ENCODE measurements at regions not wholly inside any gene's neighbourhood (a gene's known extent, or its start where the extent isn't known, plus 50 kb on each side); places are given as distances from the start of the nearest gene placed in this dataset.

DNA sequence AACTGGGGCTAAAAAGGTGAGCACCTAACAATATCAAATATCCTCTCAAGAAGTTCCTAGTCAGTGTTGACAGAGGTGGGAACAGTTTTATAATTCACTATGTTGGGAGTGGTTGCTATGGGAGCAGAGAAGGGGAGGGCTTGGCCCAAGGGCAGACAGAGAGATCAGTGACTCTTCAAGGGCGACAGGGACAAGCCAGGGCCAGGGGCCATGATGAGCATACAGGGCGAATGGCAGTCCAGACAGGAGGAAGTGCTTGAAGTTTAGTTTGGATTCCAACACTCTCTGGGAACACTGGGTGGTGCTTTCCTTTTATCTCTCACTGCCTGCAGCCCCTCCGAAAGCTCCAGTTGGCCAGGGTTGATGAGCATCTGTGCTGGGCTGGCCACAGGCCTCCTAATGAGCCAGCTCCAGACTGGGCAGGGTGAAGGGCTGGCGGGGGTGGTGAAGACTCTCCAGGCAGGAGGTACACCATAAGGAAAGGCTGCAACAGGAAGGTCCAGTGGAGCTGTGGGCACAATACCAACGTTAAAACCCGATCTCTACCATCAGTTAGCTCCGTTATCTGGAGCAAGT lies 111.3 kb downstream of the TMEM174 start:
- TF ChIP-seq, protein P1, sequence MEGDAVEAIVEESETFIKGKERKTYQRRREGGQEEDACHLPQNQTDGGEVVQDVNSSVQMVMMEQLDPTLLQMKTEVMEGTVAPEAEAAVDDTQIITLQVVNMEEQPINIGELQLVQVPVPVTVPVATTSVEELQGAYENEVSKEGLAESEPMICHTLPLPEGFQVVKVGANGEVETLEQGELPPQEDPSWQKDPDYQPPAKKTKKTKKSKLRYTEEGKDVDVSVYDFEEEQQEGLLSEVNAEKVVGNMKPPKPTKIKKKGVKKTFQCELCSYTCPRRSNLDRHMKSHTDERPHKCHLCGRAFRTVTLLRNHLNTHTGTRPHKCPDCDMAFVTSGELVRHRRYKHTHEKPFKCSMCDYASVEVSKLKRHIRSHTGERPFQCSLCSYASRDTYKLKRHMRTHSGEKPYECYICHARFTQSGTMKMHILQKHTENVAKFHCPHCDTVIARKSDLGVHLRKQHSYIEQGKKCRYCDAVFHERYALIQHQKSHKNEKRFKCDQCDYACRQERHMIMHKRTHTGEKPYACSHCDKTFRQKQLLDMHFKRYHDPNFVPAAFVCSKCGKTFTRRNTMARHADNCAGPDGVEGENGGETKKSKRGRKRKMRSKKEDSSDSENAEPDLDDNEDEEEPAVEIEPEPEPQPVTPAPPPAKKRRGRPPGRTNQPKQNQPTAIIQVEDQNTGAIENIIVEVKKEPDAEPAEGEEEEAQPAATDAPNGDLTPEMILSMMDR (IDR thresholded peaks at IDR 0.05) = no peak
- DNase-seq (no peak), ATAC-seq (no peak)
- Histone ChIP-seq H3K36me3 (no peaks in the 10 kb centered on the region), H3K9me3 (peaks cover 0 to 7% of the 10 kb centered on the region in 2 donors), H3K4me3 (no peak overlapping the region), H3K27ac (no peak overlapping the region), H3K27me3 (peaks cover 0 to 36% of the 10 kb centered on the region in 2 donors), H3K4me1 (peaks cover 4 to 9% of the 10 kb centered on the region in 2 donors)
- intact Hi-C loops (cut with DNase I) = no loop called here

DNA sequence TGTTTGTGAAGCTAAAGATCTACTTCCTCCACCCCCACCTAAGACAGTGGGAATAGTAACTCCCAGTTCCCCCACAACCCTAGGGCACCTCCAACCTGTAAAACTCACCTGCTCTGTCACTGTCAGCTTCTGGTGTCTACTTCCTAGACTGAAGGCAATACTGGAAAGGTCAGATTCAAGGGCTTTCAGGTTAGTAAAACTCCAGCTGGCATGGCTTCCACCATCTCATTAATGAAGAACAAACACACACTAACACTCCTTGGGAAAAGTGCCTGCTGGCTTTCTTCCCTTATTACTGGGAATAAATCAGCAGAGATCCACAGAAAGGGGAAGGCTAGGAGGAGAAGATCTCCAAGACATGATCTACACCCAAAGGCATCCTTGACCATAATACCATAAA lies 109.9 kb downstream of the TMEM174 start:
- H3K27me3 ChIP-seq = peaks cover 0 to 34% of the 10 kb centered on the region in 2 donors
- ATAC-seq (peak; percentile 64), DNase-seq (no peak)
- H3K4me3 ChIP-seq = no peak overlapping the region
- intact Hi-C loops (cut with DNase I) = no loop called here
- H3K9me3 ChIP-seq = peaks cover 0 to 7% of the 10 kb centered on the region in 2 donors
- peaks cover 4 to 9% of the 10 kb centered on the region in 2 donors for H3K4me1 ChIP-seq
- no peaks in the 10 kb centered on the region for H3K36me3 ChIP-seq
- TF ChIP-seq, protein P1 (IDR thresholded peaks at IDR 0.05) = no peak
- no peak overlapping the region for H3K27ac ChIP-seq

DNA sequence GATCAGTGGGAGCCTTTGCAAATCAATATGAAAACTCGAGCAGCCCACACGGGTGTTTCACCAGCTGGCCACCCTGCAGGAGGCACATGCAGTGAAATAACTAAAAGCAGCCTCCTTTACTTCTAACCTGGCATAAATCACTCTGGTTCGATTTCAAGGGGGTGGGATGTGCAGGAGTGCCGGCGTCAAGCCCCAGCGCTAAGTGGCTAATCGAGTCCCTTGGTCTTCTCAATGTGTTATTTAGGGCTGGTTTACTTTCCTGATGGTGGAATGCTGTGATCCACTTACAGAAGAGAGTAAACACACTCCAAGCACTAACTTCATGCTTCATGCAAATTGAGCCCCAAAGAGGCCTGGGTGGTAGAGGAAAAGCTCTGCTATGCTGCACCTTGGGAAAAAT lies 109.4 kb downstream of the TMEM174 start:
- DNase-seq (no peak), ATAC-seq (peak; percentile 74)
- Histone ChIP-seq H3K27ac (no peak overlapping the region), H3K4me1 (peaks cover 4 to 9% of the 10 kb centered on the region in 2 donors), H3K9me3 (peaks cover 0 to 4% of the 10 kb centered on the region in 2 donors), H3K4me3 (no peak overlapping the region), H3K27me3 (peaks cover 0 to 34% of the 10 kb centered on the region in 2 donors), H3K36me3 (no peaks in the 10 kb centered on the region)
- intact Hi-C loops (cut with DNase I) = no loop called here
- TF ChIP-seq, protein P1 (IDR thresholded peaks at IDR 0.05) = no peak

DNA sequence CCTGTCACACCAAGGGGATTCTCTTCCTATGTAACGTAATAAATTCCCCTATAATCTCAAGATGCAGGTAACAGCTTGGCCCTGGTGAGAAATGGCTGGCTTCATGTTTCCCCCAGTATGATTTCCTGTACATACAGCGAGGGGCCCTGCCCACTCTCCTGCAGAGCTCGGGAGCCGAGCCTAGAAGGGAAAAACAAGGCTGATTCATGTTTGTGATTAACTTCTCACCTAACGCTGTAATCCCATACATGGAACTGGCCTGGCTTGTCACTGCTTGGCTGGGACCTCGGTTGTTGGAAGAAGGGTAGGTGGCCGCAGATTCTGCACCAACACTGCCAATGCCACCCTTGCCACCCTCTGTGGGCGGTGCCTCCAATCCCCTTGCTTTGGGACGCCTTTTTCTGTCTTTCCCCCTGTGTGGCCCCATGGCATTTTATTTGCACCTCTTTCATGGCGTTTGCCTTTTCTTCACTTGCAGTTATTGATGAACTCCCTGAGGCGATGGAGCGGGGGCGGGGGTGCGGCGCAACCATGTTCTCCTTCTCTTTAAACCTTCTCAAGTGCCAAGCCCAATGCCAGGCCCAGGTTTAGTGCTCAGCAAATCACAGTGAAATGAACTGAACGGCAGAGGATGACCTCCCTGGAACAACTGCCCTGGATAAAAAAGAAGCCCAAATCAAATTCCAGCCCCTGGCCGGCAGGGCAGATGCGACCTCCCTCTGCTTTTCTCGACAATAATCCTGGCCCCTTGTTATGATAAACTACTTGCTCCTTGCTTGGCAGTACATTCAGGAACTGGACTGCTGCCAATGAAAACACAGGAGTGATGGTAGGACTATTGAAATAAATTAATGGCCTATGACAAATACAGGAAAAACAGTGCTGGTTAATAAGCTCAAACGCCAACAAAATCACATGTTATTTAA lies 108.1 kb downstream of the TMEM174 start:
- no peak overlapping the region for H3K4me3 ChIP-seq
- DNase-seq = no peak
- TF ChIP-seq, protein P1 (IDR thresholded peaks at IDR 0.05) = no peak
- peak overlapping the region in 1 of 2 donors; percentile 10 for H3K27ac ChIP-seq
- H3K27me3 ChIP-seq = peaks cover 0 to 39% of the 10 kb centered on the region in 2 donors
- H3K9me3 ChIP-seq = no peaks in the 10 kb centered on the region
- H3K4me1 ChIP-seq = peaks cover 4 to 9% of the 10 kb centered on the region in 2 donors
- no peaks in the 10 kb centered on the region for H3K36me3 ChIP-seq
- intact Hi-C loops (cut with DNase I) = no loop called here
- ATAC-seq = peak; percentile 31

DNA sequence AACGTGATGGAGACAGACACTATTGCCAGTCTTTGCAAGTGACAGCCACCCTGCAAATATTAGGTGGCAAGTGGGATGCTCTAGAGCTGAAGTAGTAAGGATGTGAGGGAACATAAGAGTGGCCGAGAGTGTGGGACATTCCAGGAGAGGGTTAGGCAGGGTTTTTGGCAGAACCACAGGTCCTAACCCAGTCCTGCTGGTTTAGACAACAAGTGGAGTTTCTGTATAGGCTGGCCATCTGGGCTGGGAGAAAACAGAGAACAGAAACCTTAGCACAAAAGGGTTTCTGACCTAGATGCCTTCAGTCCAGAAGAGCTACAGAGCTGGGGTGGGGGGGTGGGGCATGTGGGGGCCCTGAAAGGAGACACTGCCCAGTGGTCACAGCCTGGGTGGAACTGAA lies 107.4 kb downstream of the TMEM174 start:
- peaks cover 0 to 41% of the 10 kb centered on the region in 2 donors for H3K27me3 ChIP-seq
- H3K9me3 ChIP-seq = no peaks in the 10 kb centered on the region
- H3K36me3 ChIP-seq = no peaks in the 10 kb centered on the region
- peak overlapping the region in 1 of 2 donors; percentile 10 for H3K27ac ChIP-seq
- TF ChIP-seq, protein P1 (IDR thresholded peaks at IDR 0.05) = no peak
- H3K4me3 ChIP-seq = no peak overlapping the region
- intact Hi-C loops (cut with DNase I) = no loop called here
- ATAC-seq = peak; percentile 60
- DNase-seq = no peak
- H3K4me1 ChIP-seq = peaks cover 4 to 10% of the 10 kb centered on the region in 2 donors
